ENCODE measurements at regions not wholly inside any gene's neighbourhood (a gene's known extent, or its start where the extent isn't known, plus 50 kb on each side); places are given as distances from the start of the nearest gene placed in this dataset.

DNA sequence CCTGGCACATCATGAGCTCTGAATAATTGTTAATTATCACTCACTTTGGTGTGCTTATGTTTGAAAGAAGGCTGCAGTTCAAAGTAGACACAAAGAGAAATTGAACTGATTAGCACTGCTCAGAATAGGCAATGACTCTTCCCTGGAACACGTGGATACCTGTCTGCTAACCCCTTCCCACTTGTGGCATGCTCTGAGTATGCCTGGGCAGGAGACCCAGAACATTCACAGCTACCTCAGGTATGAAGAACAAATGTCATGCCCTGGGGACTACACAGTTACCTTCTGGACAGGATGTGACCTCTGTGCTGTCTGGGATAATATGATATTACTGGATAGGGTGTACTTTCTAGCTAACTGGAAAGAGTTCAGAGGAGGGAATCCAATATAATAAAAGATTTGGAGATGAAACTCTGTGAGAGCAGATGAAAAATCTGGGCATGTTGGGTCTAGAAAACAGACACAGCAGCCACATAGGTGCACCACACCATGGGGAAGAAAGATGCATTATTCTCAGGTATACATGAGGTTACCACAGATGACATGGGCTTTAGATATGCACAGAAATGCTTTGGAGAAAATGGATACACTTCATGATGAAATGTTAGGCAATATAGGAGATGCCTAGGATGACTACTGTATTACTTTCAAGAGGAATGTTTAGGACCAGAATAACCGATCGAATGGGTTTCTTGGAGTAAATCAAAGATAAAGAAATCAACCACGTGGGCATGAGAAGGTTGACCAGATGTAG, 324.2 kb upstream of the PREP start:
- TF ChIP-seq EZH2phosphoT487 (IDR thresholded peaks at IDR 0.05; ENCODE audit: borderline replicate concordance, low read length) = no peak
- TF ChIP-seq, protein P1, sequence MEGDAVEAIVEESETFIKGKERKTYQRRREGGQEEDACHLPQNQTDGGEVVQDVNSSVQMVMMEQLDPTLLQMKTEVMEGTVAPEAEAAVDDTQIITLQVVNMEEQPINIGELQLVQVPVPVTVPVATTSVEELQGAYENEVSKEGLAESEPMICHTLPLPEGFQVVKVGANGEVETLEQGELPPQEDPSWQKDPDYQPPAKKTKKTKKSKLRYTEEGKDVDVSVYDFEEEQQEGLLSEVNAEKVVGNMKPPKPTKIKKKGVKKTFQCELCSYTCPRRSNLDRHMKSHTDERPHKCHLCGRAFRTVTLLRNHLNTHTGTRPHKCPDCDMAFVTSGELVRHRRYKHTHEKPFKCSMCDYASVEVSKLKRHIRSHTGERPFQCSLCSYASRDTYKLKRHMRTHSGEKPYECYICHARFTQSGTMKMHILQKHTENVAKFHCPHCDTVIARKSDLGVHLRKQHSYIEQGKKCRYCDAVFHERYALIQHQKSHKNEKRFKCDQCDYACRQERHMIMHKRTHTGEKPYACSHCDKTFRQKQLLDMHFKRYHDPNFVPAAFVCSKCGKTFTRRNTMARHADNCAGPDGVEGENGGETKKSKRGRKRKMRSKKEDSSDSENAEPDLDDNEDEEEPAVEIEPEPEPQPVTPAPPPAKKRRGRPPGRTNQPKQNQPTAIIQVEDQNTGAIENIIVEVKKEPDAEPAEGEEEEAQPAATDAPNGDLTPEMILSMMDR (IDR thresholded peaks at IDR 0.05; ENCODE audit: low read depth, low read length, poor library complexity, severe bottlenecking) = no peak
- Histone ChIP-seq H3K79me2 (ENCODE audit: control insufficient read depth, low read length) (no peaks in the 10 kb centered on the region), H3K27ac (ENCODE audit: low read depth, low read length) (no peak overlapping the region), H3F3A (ENCODE audit: control insufficient read depth, insufficient read depth) (no peaks in the 10 kb centered on the region), H3K9me3 (ENCODE audit: control insufficient read depth, insufficient read depth, low read length) (no peaks in the 10 kb centered on the region), H3K4me3 (ENCODE audit: low read length) (no peak overlapping the region), H4K20me1 (ENCODE audit: control insufficient read depth, insufficient read depth, low read depth, low read length) (no peaks in the 10 kb centered on the region), H3K9me2 (replicated peaks; ENCODE audit: control insufficient read depth, low read length) (no peaks in the 10 kb centered on the region), H3K27me3 (ENCODE audit: control insufficient read depth, low read length) (no peaks in the 10 kb centered on the region), H3K4me2 (ENCODE audit: low read length) (no peak overlapping the region), H3K4me1 (ENCODE audit: control insufficient read depth, low read length) (no peaks in the 10 kb centered on the region), H3K36me3 (ENCODE audit: control insufficient read depth, low read length) (no peaks in the 10 kb centered on the region)

DNA sequence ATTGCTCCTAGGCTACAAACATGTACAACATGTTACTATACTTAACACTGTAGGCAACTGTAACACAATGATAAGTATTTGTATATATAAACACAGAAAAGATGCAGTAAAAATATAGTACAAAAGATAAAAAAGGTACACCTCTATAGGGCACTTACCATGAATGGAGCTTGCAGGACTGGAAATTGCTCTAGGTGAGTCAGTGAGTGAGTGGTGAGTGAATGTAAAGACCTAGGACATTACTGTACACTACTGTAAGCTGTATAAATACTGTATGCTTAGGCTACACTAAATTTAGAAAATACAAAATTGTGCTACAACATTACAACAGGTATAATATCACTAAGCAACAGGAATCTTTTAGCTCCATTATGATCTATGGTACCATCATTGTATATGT, 312.0 kb upstream of the PREP start:
- H3K4me2 ChIP-seq (ENCODE audit: low read length) = no peak overlapping the region

DNA sequence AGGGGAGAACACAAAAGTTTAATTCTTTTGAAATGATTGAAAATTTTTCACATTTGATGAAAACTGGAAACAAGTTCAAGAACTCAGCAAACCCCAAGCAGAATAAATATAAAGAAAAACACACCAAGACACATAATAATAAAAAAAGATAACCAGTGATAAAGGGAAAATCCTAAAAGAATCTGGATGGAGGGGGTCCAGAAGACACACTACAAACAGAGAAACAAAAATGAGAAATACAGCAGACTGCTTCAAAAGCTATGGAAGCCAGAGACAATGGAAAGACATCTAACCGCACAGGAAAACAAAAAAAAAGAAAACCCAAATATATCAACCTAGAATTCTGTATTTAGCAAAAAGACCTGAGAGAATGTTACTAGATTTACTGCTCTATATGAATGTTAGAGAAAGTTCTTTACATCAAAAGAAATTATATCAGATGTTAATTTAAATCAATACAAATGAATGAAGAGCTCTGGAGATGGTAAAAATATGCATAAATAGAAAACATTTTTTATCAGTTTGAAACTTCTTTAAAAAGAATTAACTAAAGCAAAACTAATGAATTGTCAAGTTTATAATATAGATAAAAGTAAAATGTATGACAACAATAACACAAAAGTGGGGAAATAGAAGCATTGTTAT, 310.7 kb upstream of the PREP start:
- H3K4me3 ChIP-seq (ENCODE audit: low read length) = no peak overlapping the region
- no peaks in the 10 kb centered on the region for H4K20me1 ChIP-seq (ENCODE audit: control insufficient read depth, insufficient read depth, low read depth, low read length)
- no peak overlapping the region for H3K4me2 ChIP-seq (ENCODE audit: low read length)
- H3K27ac ChIP-seq (ENCODE audit: low read depth, low read length) = no peak overlapping the region
- H3K9me3 ChIP-seq (ENCODE audit: control insufficient read depth, insufficient read depth, low read length) = no peaks in the 10 kb centered on the region
- H3K4me1 ChIP-seq (ENCODE audit: control insufficient read depth, low read length) = no peaks in the 10 kb centered on the region
- no peaks in the 10 kb centered on the region for H3K27me3 ChIP-seq (ENCODE audit: control insufficient read depth, low read length)
- H3K36me3 ChIP-seq (ENCODE audit: control insufficient read depth, low read length) = no peaks in the 10 kb centered on the region
- no peaks in the 10 kb centered on the region for H3K9me2 ChIP-seq (replicated peaks; ENCODE audit: control insufficient read depth, low read length)
- no peaks in the 10 kb centered on the region for H3K79me2 ChIP-seq (ENCODE audit: control insufficient read depth, low read length)
- TF ChIP-seq, protein P1 (IDR thresholded peaks at IDR 0.05; ENCODE audit: low read depth, low read length, poor library complexity, severe bottlenecking) = no peak
- TF ChIP-seq EZH2phosphoT487 (IDR thresholded peaks at IDR 0.05; ENCODE audit: borderline replicate concordance, low read length) = no peak
- H3F3A ChIP-seq (ENCODE audit: control insufficient read depth, insufficient read depth) = no peaks in the 10 kb centered on the region

More for the DNA sequence above, 312.0 kb upstream of the PREP start:
- no peaks in the 10 kb centered on the region for H3K4me1 ChIP-seq (ENCODE audit: control insufficient read depth, low read length)
- no peak overlapping the region for H3K4me3 ChIP-seq (ENCODE audit: low read length)
- H4K20me1 ChIP-seq (ENCODE audit: control insufficient read depth, insufficient read depth, low read depth, low read length) = no peaks in the 10 kb centered on the region
- H3K27me3 ChIP-seq (ENCODE audit: control insufficient read depth, low read length) = no peaks in the 10 kb centered on the region
- no peak for TF ChIP-seq EZH2phosphoT487 (IDR thresholded peaks at IDR 0.05; ENCODE audit: borderline replicate concordance, low read length)
- TF ChIP-seq, protein P1 (IDR thresholded peaks at IDR 0.05; ENCODE audit: low read depth, low read length, poor library complexity, severe bottlenecking) = no peak
- H3K79me2 ChIP-seq (ENCODE audit: control insufficient read depth, low read length) = no peaks in the 10 kb centered on the region
- H3K36me3 ChIP-seq (ENCODE audit: control insufficient read depth, low read length) = no peaks in the 10 kb centered on the region
- H3K27ac ChIP-seq (ENCODE audit: low read depth, low read length) = no peak overlapping the region
- no peaks in the 10 kb centered on the region for H3K9me3 ChIP-seq (ENCODE audit: control insufficient read depth, insufficient read depth, low read length)
- no peaks in the 10 kb centered on the region for H3K9me2 ChIP-seq (replicated peaks; ENCODE audit: control insufficient read depth, low read length)
- no peaks in the 10 kb centered on the region for H3F3A ChIP-seq (ENCODE audit: control insufficient read depth, insufficient read depth)

All from DOHH2 (cell line).